ENCODE measurements at regions not wholly inside any gene's neighbourhood (a gene's known extent, or its start where the extent isn't known, plus 50 kb on each side); places are given as distances from the start of the nearest gene placed in this dataset.

DNA sequence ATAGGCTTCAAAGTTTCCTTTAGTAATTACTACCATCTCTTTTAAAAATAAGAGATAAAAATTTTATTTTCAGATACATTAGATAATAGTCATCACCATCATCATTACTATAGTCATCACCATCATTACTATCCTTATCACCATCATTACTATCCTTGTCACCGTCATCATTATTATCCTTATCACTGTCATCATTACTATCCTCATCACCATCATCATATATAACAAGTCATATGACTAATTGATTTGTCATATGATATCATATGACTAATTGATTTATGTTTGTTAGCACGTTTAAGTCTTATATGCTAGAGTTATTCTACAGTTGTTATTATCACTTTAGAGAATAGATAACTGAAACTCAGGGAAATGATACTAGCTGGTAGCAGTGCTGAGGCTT lies 382.1 kb upstream of the CDH18 start:
- no peaks in the 10 kb centered on the region for H3K27me3 ChIP-seq (ENCODE audit: insufficient read depth, low read length)
- intact Hi-C loops (cut with micrococcal nuclease) = no loop called here
- no peaks in the 10 kb centered on the region for H3K9me3 ChIP-seq (ENCODE audit: control insufficient read depth in 1 of 2, low read length in 2 of 2)
- CTCF ChIA-PET (ENCODE audit: partially characterized antibody) = no interaction called here
- no peak overlapping the region for H3K4me3 Mint-ChIP-seq
- no peaks in the 10 kb centered on the region for H3K4me1 ChIP-seq (ENCODE audit: insufficient read depth, low read length)
- H3K27ac Mint-ChIP-seq = no peak overlapping the region
- no peak for DNase-seq
- no peaks in the 10 kb centered on the region for H3K4me1 Mint-ChIP-seq
- H3K27me3 Mint-ChIP-seq = no peaks in the 10 kb centered on the region
- no peaks in the 10 kb centered on the region for H3K36me3 ChIP-seq (ENCODE audit: insufficient read depth, low read length)
- H3K27ac ChIP-seq (ENCODE audit: low read depth, low read length) = no peak overlapping the region
- H3K36me3 Mint-ChIP-seq = no peaks in the 10 kb centered on the region
- peaks cover 3 to 21% (median 14%) of the 10 kb centered on the region in 8 donors for H3K9me3 Mint-ChIP-seq
- POLR2A ChIA-PET (ENCODE audit: partially characterized antibody) = no interaction called here
- no peak overlapping the region for H3K4me3 ChIP-seq (ENCODE audit: low read length in 2 of 2)

DNA sequence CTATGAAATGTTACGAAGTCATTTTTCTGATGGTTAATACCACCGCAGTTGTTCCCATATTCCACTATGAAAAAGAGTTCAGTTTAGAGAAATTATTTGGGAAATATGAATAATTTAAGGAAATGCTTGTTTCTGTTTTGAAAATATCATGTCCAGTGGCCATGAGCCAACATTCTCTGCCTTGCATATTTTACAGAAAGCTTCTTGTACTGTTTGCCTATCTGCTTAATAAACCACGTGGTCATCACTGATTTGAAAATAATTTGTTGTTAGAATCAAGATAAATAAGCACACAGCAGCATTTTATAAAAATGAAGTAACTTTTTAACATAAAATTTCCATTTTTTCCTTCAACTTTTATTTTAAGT lies 381.5 kb upstream of the CDH18 start:
- H3K27ac Mint-ChIP-seq = no peak overlapping the region
- intact Hi-C loops (cut with micrococcal nuclease) = no loop called here
- H3K36me3 ChIP-seq (ENCODE audit: insufficient read depth, low read length) = no peaks in the 10 kb centered on the region
- no peaks in the 10 kb centered on the region for H3K36me3 Mint-ChIP-seq
- peaks cover 3 to 21% (median 14%) of the 10 kb centered on the region in 8 donors for H3K9me3 Mint-ChIP-seq
- DNase-seq = no peak
- ChIA-PET CTCF (ENCODE audit: partially characterized antibody) (no interaction called here), POLR2A (ENCODE audit: partially characterized antibody) (no interaction called here)
- H3K4me3 ChIP-seq (ENCODE audit: low read length in 2 of 2) = no peak overlapping the region
- H3K4me1 Mint-ChIP-seq = no peaks in the 10 kb centered on the region
- no peak overlapping the region for H3K4me3 Mint-ChIP-seq
- H3K4me1 ChIP-seq (ENCODE audit: insufficient read depth, low read length) = no peaks in the 10 kb centered on the region
- H3K27ac ChIP-seq (ENCODE audit: low read depth, low read length) = no peak overlapping the region
- H3K9me3 ChIP-seq (ENCODE audit: control insufficient read depth in 1 of 2, low read length in 2 of 2) = no peaks in the 10 kb centered on the region
- no peaks in the 10 kb centered on the region for H3K27me3 Mint-ChIP-seq
- H3K27me3 ChIP-seq (ENCODE audit: insufficient read depth, low read length) = no peaks in the 10 kb centered on the region

DNA sequence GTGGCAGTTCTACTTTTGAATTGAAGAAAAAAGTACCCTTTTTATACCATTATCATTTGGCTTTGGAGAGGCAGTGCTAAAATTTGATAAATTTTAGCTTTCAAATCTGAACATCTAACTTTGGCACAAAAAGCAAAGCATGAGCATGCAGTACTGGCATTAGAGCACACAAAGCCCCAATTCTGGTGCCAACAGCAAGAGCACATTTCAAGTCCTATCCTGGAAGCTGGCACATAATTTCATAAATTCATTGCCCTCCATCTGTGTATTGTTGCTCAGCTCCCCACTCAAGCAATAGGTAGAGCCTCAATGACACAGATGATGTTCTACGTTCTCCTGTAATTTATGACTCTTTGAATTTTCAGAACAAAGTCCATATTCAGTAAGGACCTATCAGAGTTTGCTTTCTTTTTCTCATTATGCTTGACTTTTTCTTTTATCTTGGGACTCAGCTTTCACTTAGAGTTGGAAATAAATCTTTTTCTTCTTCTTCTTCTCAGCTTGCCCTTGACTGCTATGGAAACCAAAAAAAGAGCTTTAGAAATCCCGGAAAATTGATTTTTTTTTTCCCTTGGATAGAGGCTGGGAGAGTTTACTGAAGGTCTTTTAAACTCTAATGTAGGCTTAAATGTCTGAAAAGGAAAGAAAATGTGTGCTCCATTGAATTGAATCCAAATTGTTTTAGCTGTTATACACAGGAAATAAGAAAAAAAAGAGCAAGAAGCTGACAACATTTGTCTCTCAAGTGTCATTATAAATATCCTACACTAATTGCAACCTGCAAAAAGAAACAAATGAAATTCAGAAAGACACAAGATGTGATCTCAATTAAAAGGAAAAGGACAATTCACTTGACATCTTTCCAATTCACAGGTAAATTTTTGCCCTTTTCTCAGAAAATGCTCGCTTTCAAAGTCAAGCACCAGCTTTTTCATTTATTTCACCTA lies 380.8 kb upstream of the CDH18 start:
- no peak overlapping the region for H3K27ac ChIP-seq (ENCODE audit: low read depth, low read length)
- no peaks in the 10 kb centered on the region for H3K27me3 ChIP-seq (ENCODE audit: insufficient read depth, low read length)
- Mint-ChIP-seq H3K27ac (no peak overlapping the region), H3K9me3 (peaks cover 3 to 21% (median 14%) of the 10 kb centered on the region in 8 donors), H3K4me1 (no peaks in the 10 kb centered on the region), H3K27me3 (no peaks in the 10 kb centered on the region), H3K36me3 (no peaks in the 10 kb centered on the region), H3K4me3 (no peak overlapping the region)
- no peak for DNase-seq
- H3K4me3 ChIP-seq (ENCODE audit: low read length in 2 of 2) = no peak overlapping the region
- H3K9me3 ChIP-seq (ENCODE audit: control insufficient read depth in 1 of 2, low read length in 2 of 2) = no peaks in the 10 kb centered on the region
- CTCF ChIA-PET (ENCODE audit: partially characterized antibody) = no interaction called here
- no peaks in the 10 kb centered on the region for H3K4me1 ChIP-seq (ENCODE audit: insufficient read depth, low read length)
- no peaks in the 10 kb centered on the region for H3K36me3 ChIP-seq (ENCODE audit: insufficient read depth, low read length)
- POLR2A ChIA-PET (ENCODE audit: partially characterized antibody) = no interaction called here
- intact Hi-C loops (cut with micrococcal nuclease) = no loop called here

DNA sequence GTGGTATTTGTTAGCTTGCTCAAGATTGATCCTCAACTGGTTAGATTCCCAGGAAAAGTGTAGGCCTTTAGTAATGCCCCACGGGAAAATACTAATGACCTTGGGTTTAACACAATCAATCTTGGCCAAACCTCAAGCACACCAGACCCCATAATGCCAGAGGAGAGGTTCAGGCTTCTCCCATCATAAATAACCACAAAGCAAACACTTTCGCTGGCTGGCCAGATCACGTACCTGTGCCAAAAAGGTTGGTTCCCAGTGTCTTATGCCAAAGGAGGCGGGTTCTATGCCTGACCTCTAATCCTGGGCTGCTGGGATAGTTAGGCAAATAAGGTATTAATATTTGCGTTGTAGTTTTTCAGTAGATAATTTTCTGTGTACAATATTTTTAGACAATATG lies 379.2 kb upstream of the CDH18 start:
- no peak for DNase-seq
- Mint-ChIP-seq H3K4me1 (no peaks in the 10 kb centered on the region), H3K4me3 (no peak overlapping the region), H3K36me3 (no peaks in the 10 kb centered on the region), H3K27ac (no peak overlapping the region), H3K9me3 (peaks cover 3 to 26% (median 12%) of the 10 kb centered on the region in 8 donors), H3K27me3 (no peaks in the 10 kb centered on the region)
- no peaks in the 10 kb centered on the region for H3K4me1 ChIP-seq (ENCODE audit: insufficient read depth, low read length)
- no peak overlapping the region for H3K27ac ChIP-seq (ENCODE audit: low read depth, low read length)
- CTCF ChIA-PET (ENCODE audit: partially characterized antibody) = no interaction called here
- H3K36me3 ChIP-seq (ENCODE audit: insufficient read depth, low read length) = no peaks in the 10 kb centered on the region
- POLR2A ChIA-PET (ENCODE audit: partially characterized antibody) = no interaction called here
- intact Hi-C loops (cut with micrococcal nuclease) = no loop called here
- no peak overlapping the region for H3K4me3 ChIP-seq (ENCODE audit: low read length in 2 of 2)
- no peaks in the 10 kb centered on the region for H3K27me3 ChIP-seq (ENCODE audit: insufficient read depth, low read length)
- H3K9me3 ChIP-seq (ENCODE audit: control insufficient read depth in 1 of 2, low read length in 2 of 2) = no peaks in the 10 kb centered on the region

DNA sequence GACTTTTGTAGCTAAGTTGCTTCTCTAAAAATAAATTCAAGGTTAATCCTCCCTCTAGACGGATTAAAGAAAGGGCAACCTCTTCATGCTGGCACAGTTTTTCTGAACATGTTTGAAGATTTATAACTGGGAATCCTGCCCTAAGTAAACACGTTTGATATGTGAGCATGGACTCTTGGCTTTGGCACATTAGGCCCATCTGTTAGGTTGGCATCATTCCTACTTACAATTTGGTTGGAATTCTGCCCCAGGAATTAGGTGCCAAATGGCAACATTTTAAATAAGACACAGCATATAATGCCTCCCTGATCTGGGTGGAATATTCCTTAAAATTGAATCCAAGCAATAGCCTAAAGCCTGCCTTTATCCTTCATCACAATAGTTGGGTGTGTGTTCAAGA lies 372.3 kb upstream of the CDH18 start:
- no peak overlapping the region for H3K27ac ChIP-seq (ENCODE audit: low read depth, low read length)
- Mint-ChIP-seq H3K27ac (no peak overlapping the region), H3K36me3 (no peaks in the 10 kb centered on the region), H3K9me3 (peaks cover 0 to 8% (median 5%) of the 10 kb centered on the region in 8 donors), H3K4me1 (no peaks in the 10 kb centered on the region), H3K4me3 (no peak overlapping the region), H3K27me3 (no peaks in the 10 kb centered on the region)
- CTCF ChIA-PET (ENCODE audit: partially characterized antibody) = no interaction called here
- H3K27me3 ChIP-seq (ENCODE audit: insufficient read depth, low read length) = no peaks in the 10 kb centered on the region
- intact Hi-C loops (cut with micrococcal nuclease) = no loop called here
- no peak for DNase-seq
- H3K4me3 ChIP-seq (ENCODE audit: low read length in 2 of 2) = no peak overlapping the region
- H3K9me3 ChIP-seq (ENCODE audit: control insufficient read depth in 1 of 2, low read length in 2 of 2) = no peaks in the 10 kb centered on the region
- H3K4me1 ChIP-seq (ENCODE audit: insufficient read depth, low read length) = no peaks in the 10 kb centered on the region
- H3K36me3 ChIP-seq (ENCODE audit: insufficient read depth, low read length) = no peaks in the 10 kb centered on the region
- POLR2A ChIA-PET (ENCODE audit: partially characterized antibody) = no interaction called here

DNA sequence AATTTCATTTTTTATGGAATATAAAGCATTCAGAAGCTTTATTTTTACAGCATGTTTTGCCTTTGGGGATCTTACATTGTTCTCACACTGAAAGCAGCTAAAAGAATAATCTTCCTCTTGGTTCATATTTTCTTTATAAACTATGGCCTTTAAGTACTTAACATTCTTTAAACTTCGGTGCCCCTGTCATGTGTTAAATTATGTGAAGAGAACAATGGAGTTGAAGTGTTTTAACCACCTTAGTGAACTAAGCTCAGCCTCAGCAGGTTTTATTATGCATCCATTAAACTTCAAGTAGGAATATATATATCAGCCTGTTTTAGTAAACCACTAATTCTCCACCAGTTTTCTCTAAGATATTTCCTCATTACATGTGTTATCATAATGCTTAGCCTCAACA lies 371.4 kb upstream of the CDH18 start:
- Mint-ChIP-seq H3K4me1 (no peaks in the 10 kb centered on the region), H3K27me3 (no peaks in the 10 kb centered on the region), H3K27ac (no peak overlapping the region), H3K9me3 (peaks cover 2 to 13% (median 5%) of the 10 kb centered on the region in 8 donors), H3K4me3 (no peak overlapping the region), H3K36me3 (no peaks in the 10 kb centered on the region)
- H3K4me3 ChIP-seq (ENCODE audit: low read length in 2 of 2) = no peak overlapping the region
- no peaks in the 10 kb centered on the region for H3K27me3 ChIP-seq (ENCODE audit: insufficient read depth, low read length)
- ChIA-PET CTCF (ENCODE audit: partially characterized antibody) (no interaction called here), POLR2A (ENCODE audit: partially characterized antibody) (no interaction called here)
- DNase-seq = no peak
- H3K36me3 ChIP-seq (ENCODE audit: insufficient read depth, low read length) = no peaks in the 10 kb centered on the region
- H3K4me1 ChIP-seq (ENCODE audit: insufficient read depth, low read length) = no peaks in the 10 kb centered on the region
- intact Hi-C loops (cut with micrococcal nuclease) = no loop called here
- no peak overlapping the region for H3K27ac ChIP-seq (ENCODE audit: low read depth, low read length)
- no peaks in the 10 kb centered on the region for H3K9me3 ChIP-seq (ENCODE audit: control insufficient read depth in 1 of 2, low read length in 2 of 2)

DNA sequence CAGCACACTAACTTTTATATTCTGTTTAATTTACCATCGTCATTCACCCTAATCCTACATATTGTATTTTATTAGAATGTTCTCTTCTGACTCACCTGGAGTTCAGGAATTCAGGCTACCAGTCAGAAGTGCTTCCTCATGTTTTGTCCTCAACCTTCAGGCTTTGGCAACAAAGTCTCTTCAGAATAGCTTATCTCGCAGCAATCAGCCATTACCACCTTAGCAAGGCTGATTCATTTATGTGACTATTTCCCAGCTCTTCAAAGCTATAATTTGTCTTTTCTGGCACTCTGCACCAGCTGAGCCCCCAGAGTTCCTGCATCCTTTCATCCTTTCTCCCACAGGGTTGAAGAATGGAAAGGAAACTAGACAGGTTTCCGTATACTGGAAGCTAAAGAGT lies 365.5 kb upstream of the CDH18 start:
- Mint-ChIP-seq H3K27ac (no peak overlapping the region), H3K4me1 (no peaks in the 10 kb centered on the region), H3K9me3 (peaks cover 3 to 17% (median 8%) of the 10 kb centered on the region in 8 donors), H3K36me3 (no peaks in the 10 kb centered on the region), H3K4me3 (no peak overlapping the region), H3K27me3 (no peaks in the 10 kb centered on the region)
- ChIA-PET POLR2A (ENCODE audit: partially characterized antibody) (no interaction called here), CTCF (ENCODE audit: partially characterized antibody) (no interaction called here)
- Histone ChIP-seq H3K27me3 (ENCODE audit: insufficient read depth, low read length) (no peaks in the 10 kb centered on the region), H3K4me3 (ENCODE audit: low read length in 2 of 2) (no peak overlapping the region), H3K36me3 (ENCODE audit: insufficient read depth, low read length) (no peaks in the 10 kb centered on the region), H3K9me3 (ENCODE audit: control insufficient read depth in 1 of 2, low read length in 2 of 2) (no peaks in the 10 kb centered on the region), H3K27ac (ENCODE audit: low read depth, low read length) (no peak overlapping the region), H3K4me1 (ENCODE audit: insufficient read depth, low read length) (no peaks in the 10 kb centered on the region)
- intact Hi-C loops (cut with micrococcal nuclease) = no loop called here
- no peak for DNase-seq

Measured in CD4-positive, alpha-beta memory T cell (primary cell).